ENCODE measurements at regions not wholly inside any gene's neighbourhood (a gene's known extent, or its start where the extent isn't known, plus 50 kb on each side); places are given as distances from the start of the nearest gene placed in this dataset.
"Not testable (repeated sequence)": the region's sequence is repeated elsewhere in the genome, so short reads cannot be mapped to it uniquely, and the experiment has no call there.

GRCh38 chr6:19256123-19256522, 581.0 kb upstream of the ID4 start:
- H2BK20ac ChIP-seq (ENCODE audit: low read length); H3K23me2 ChIP-seq (ENCODE audit: low read depth, low read length); H4K20me1 ChIP-seq (replicated peaks in 1 of 2; ENCODE audit: control insufficient read depth in 1 of 2, insufficient read depth in 2 of 2, low read length in 2 of 2); H4K5ac ChIP-seq (ENCODE audit: insufficient read length, low read depth, low read length); H2AFZ ChIP-seq (ENCODE audit: low read length); H3K14ac ChIP-seq (ENCODE audit: insufficient read length); H3K23ac ChIP-seq (ENCODE audit: insufficient read length); H3K18ac ChIP-seq (ENCODE audit: extremely low read depth, low read length); FAIRE-seq; H3K9me3 ChIP-seq (ENCODE audit: insufficient read depth in 2 of 2, low read depth in 1 of 2, low read length in 1 of 2); H3K4me2 ChIP-seq (ENCODE audit: insufficient read depth in 1 of 2, low read depth in 2 of 2, low read length in 2 of 2); H3K27ac ChIP-seq (ENCODE audit: low read depth, low read length); H3K56ac ChIP-seq (replicated peaks; ENCODE audit: insufficient read length, low read depth, low read length); H2BK12ac ChIP-seq (ENCODE audit: low read depth, low read length); H3K36me3 ChIP-seq (ENCODE audit: control insufficient read depth in 2 of 4, insufficient read depth in 4 of 4, low read length in 3 of 4); H3K79me1 ChIP-seq (ENCODE audit: low read depth, low read length); CTCF ChIA-PET (ENCODE audit: partially characterized antibody); H2AK5ac ChIP-seq (ENCODE audit: low read depth, low read length); H2BK15ac ChIP-seq (ENCODE audit: low read length); H3K9ac ChIP-seq (replicated peaks in 1 of 4; ENCODE audit: extremely low read depth in 1 of 4, low read depth in 3 of 4, low read length in 3 of 4); H4K8ac ChIP-seq (ENCODE audit: extremely low read depth, insufficient read depth, low read length); H4K91ac ChIP-seq (replicated peaks; ENCODE audit: insufficient read length, low read length); H3K4me3 ChIP-seq (ENCODE audit: extremely low read depth in 1 of 4, insufficient read depth in 2 of 4, low read depth in 3 of 4, low read length in 4 of 4); H2BK5ac ChIP-seq (ENCODE audit: low read depth, low read length); H3K4ac ChIP-seq (replicated peaks; ENCODE audit: insufficient read length, low read depth, low read length); H3K27me3 ChIP-seq (replicated peaks in 1 of 4; ENCODE audit: control insufficient read depth in 3 of 4, extremely low read depth in 1 of 4, insufficient read depth in 3 of 4, low read length in 3 of 4); H2BK120ac ChIP-seq (replicated peaks; ENCODE audit: low read depth, low read length); DNase-seq (ENCODE audit: low read depth in 1 of 2, low spot score in 2 of 2); H3K4me1 ChIP-seq (replicated peaks in 1 of 4; ENCODE audit: control insufficient read depth in 3 of 4, insufficient read depth in 4 of 4, low read length in 3 of 4); POLR2A ChIA-PET (ENCODE audit: partially characterized antibody); H3K79me2 ChIP-seq (ENCODE audit: control insufficient read depth in 1 of 2, insufficient read depth in 2 of 2, low read length in 2 of 2): not testable (repeated sequence)
- WGBS, 2 experiments (ENCODE audit: extremely low coverage in 1 of 2, insufficient coverage in 1 of 2, insufficient read length in 1 of 2, insufficient replicate concordance in 2 of 2, low coverage in 1 of 2, low lambda C conversion rate in 2 of 2, missing lambda C conversion rate in 1 of 2), result 80% methylated on average over 2 of the region's 2 CpGs; no CpG with 5 or more reads in 1 of the 2 experiments

Measured in H1 (cell line).